ENCODE measurements at regions not wholly inside any gene's neighbourhood (a gene's known extent, or its start where the extent isn't known, plus 50 kb on each side); places are given as distances from the start of the nearest gene placed in this dataset.

DNA sequence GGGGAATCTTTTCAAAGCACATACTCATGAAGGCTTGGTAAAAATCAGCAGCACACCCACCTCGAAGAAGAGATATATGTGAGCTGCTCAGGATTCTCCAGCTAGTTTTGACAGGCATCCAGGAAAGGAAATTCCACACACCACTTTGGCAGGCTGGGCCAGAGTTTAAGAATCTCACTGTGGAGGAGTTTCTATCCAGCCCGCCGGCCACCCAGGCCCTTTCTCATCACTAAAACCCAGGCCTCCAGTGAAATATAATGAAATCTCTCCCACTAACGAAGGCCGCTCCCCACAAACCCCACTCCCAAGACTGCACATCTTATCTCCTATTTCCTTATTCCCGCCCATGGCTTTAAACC lies 202.0 kb downstream of the GLI2 start:
- DNase-seq (ENCODE audit: low spot score), result no peak

DNA sequence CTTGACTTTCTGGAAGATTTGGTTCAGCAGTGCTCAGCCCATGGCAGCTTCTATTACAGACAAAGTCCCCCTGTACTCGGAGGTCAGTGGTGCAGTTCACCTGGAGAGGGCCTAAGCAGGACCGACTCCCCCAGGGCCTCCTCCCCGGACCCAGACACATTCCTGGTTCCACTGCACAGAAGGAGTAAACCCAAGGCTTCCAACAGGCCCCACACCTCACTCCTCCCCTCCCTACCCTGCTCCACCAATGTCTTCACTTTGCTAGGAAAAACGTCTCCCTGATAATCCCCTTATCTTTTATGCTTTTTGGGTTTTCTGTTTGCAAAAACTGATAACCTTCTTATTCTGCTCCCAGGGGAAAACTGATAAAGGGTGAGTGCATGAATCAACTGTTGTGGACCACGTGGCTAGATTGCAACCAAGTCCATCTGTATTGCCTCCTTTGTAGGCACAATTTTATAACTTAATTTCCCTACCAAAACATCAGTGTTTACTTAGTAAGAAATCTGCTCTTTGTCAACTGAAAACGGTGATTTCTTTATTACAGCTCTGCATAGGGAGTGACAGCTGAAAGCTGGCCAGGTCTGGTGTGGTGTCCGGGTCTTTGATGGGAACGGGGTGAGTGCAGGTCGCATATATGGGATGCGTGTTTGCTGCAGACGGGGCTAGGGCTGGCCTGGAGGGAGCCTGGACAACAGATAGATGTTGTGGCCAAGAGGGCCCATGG lies 202.5 kb downstream of the GLI2 start:
- no peak for DNase-seq (ENCODE audit: low spot score)

- peak; percentile 62 for DNase-seq (ENCODE audit: low spot score)
These were observed 204.1 kb downstream of the GLI2 start for GRCh38 chr2:120939595-120940318.

DNA sequence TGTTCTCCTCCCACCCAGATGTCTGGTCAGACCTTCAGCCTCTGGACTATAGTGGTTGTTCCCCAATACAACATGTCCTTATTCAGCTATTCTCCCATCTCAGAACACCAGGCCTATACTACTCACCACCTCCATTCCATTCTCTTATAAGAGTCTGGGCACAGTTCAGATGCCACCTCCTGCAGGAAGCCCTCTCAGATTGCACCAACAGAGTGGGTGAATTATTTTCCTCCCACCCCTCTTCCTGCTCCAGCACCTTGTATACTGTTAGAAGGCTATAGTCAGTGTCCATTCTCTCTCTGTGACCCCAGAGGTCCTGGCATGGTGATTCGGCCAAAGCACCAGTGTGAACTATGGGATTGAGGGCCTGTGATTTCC lies 204.6 kb downstream of the GLI2 start:
- no peak for DNase-seq (ENCODE audit: low spot score)

DNA sequence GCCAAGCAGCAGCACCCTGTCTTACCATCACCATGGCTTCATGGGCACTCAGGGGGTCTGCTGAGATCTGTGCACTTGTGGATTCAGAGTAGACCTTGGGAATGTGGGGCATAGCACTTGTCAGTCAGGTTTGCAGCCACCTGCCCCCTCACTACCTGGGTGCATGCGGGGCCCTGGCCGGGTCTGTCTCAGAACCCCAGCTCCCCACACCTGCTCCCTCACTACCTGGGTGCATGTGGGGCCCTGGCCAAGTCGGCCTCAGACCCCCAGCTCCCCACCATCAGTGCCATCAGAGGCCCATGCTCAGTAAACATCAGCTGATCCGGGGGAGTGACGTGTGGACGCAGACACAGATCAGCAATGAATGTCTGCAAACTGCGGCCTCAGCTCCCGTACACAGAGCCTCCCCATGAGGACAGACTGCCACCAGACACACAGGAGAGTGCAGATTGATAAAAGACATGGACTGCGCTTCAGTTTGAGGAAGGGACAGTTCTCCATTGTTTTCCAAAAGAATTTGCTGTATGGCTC lies 205.1 kb downstream of the GLI2 start:
- no peak for DNase-seq (ENCODE audit: low spot score)

GRCh38 chr2:120941571-120942120 lies 206.0 kb downstream of the GLI2 start:
- DNase-seq (ENCODE audit: low spot score), result no peak

DNA sequence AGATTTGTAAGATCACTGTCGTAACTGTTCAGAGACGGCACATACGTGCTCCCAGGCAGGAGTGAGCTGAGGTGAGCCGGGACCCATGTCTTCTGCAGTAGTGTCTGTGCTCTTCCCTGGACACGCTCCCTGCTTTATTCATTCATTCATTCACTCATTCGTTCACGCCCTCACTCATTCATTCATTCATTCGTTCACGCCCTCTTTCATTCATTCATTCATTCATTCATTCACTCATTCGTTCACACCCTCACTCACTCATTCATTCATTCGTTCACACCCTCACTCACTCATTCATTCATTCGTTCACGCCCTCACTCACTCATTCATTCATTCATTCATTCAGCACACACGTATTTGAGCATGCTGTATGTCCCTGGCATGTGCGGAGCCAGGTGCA lies 207.0 kb downstream of the GLI2 start:
- DNase-seq (ENCODE audit: low spot score), result no peak

DNA sequence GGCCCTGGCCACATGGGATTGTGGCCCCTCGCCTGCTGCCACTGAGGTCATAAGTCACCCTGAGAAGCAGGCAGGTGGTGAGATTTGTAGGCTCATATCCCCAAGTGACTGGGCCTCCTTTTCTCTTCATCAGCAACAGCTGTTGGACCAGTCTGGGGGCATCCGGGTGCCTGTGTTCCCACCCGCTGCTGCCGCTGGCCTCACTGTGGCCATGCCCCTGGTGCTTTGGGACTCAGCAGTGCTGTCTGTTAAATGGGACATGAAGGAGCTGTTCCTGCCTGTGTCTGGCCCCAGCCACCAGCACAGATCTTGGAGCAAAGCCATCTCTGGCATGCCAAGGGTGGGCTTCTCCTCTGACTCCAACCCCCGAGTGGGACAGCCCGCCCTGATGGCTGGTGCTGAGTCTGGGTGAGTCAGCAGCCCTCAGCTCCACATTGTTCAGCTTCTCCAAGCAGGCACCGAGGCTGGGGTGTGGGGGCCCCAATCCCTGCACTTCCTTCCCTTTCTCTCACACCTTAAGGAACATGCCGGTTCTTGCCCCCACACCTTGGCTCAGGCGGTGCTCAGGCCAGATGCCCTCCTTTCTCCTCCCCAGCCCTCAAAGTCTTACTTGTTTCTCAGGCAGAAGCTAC lies 207.9 kb downstream of the GLI2 start:
- no peak for DNase-seq (ENCODE audit: low spot score)

GRCh38 chr2:120944575-120944974 lies 208.9 kb downstream of the GLI2 start:
- DNase-seq (ENCODE audit: low spot score), result no peak

- DNase-seq (ENCODE audit: low spot score), result no peak
These were observed 209.4 kb downstream of the GLI2 start for GRCh38 chr2:120945091-120945490.

- DNase-seq (ENCODE audit: low spot score), result no peak
These were observed 210.3 kb downstream of the GLI2 start for GRCh38 chr2:120945832-120946499.

GRCh38 chr2:120947327-120947726 lies 211.7 kb downstream of the GLI2 start:
- DNase-seq (ENCODE audit: low spot score), result no peak

DNA sequence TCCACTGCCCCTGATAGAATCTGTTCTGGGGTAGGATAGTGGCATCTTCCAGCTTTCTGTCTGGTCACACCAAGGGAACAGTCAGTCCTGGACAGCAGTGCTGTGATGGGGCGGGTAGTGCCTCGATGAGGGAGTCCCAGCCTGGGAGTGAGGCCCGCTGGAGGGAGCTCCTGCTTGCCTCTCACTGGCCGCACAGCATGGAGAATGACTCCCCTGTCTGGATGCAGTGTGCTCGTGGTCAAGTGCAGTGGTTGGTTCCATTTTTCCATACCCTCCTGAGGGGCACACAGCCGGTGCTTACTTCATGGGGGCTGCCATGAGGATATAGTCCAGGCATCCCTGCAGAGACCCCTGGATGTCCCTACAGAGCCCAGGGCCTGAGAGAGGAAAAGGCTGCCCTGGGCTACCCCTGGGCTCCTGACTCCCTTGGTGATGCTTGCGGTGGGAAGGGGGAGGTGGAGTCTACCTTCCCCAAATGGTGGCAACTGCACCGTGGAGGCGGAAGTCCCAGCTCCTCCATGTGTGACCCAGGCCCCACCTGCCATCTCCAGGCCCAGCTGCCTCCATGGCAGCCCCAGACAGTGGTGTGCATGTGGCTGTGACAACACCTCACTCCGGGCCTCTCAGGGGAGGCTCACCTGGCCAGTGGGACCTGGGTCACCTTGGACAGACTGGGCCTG lies 212.5 kb downstream of the GLI2 start:
- no peak for DNase-seq (ENCODE audit: low spot score)

DNA sequence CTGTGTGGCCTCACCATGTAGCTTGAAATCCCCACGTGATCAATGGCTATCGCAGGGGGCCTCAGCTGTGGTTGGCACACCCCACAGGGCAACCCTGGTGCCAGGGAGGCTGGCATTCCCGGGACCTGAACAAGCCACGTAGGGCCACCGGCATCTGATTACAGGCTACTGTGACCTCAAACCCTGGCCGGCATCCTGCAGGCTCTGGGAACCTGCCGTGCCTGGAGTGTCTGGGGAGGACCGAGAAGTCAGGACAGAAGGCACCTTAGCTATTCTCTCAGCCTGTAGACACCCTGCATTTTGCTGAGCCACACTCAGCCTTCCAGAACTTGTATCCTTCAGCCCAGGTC lies 213.0 kb downstream of the GLI2 start:
- DNase-seq (ENCODE audit: low spot score), result no peak

DNA sequence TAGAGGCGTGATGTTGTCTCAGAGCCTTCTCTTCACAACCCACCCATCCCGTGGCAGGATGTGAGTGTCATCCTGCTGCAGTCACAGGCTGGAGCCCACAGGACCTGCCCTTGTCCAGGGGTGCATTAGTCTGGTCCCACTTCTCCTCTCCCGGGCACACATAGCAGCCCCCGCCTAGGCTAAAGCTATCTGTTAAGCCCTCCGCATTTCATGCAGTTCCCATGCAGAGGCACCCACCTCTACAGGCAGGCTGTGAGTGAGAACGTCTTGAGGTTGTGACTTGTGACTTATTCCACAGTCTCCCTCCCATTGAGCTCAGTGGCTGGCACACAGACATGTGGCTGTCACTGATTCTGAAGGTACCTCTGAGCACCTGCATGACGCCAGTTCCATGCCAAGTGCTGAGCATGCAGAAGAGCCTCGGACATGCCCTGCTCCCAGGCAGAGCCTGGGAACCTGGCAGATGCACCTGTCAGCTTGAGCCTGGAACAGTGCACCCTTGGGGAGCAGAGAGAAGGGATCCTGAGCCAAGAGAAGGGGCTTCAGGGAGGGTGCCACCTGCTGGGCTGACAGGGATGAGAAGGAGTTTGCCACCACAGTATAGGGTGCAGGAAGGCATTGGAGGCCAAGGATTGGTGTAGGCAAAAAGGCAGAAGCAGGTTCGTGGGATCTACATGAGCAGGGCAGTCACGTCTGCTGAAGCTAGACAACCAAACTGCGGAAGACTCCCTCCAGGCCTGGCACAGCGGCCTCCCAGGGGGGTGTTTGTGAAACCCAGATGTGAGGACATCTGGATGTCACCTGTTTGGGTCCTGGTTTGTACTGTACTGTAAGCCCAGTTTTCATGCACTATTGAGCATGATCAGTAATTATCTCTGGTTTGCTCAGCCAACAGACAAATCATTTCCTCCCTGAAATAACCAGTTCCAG lies 213.6 kb downstream of the GLI2 start:
- peak; percentile 11 for DNase-seq (ENCODE audit: low spot score)

DNA sequence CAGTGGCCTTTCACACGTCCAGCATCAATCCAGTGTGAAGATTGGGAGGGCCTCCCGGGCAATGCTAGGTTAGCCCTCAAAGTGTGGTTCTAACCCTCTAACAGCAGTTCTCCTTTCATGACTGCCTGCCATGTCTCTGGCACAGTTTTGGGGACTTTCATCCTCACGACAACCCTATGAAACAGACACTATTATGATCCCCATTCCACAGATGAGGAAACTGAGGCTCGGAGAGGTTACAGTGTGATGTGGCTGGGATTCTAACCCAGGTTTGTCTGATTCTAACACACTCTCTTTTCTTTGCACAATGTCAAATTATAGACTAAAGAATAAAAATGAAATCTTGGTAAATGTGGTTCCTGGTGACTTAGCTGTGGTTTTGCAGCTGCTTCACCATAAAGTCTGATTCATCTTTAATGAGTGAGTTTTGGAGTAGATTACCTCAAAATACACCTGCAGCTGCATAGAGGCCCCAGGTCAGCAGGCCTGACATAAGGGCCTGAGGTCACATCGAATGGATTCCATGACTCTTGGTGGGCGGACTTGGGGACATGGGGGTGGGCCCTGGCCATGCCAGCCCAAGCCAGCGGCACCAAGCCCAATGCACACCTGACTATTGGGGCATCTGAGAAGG lies 214.4 kb downstream of the GLI2 start:
- no peak for DNase-seq (ENCODE audit: low spot score)

- DNase-seq (ENCODE audit: low spot score), result no peak
These were observed 216.0 kb downstream of the GLI2 start for GRCh38 chr2:120951693-120952092.

- no peak for DNase-seq (ENCODE audit: low spot score)
These were observed 216.7 kb downstream of the GLI2 start for GRCh38 chr2:120952318-120952717.

GRCh38 chr2:120953066-120953756 lies 217.5 kb downstream of the GLI2 start:
- no peak for DNase-seq (ENCODE audit: low spot score)
